ENCODE measurements at regions not wholly inside any gene's neighbourhood (a gene's known extent, or its start where the extent isn't known, plus 50 kb on each side); places are given as distances from the start of the nearest gene placed in this dataset.
A peak's percentile ranks its signal among the peaks of the same experiment; 100 is the strongest.

GRCh38 chr21:16420031-16420724 lies 690.4 kb downstream of the USP25 start:
- H3K4me3 ChIP-seq (ENCODE audit: low read length) = peak overlapping the region; percentile 32
- DNase-seq (ENCODE audit: low read depth) = peak; percentile 14
- no peak for TF ChIP-seq CTCF (conservative IDR thresholded peaks at IDR 0.05; ENCODE audit: low read length)

- no peak for DNase-seq (ENCODE audit: low read depth)
- no peak for TF ChIP-seq CTCF (conservative IDR thresholded peaks at IDR 0.05; ENCODE audit: low read length)
- H3K4me3 ChIP-seq (ENCODE audit: low read length) = no peak overlapping the region
Observed at GRCh38 chr21:16421007-16421406, 691.2 kb downstream of the USP25 start.

- H3K4me3 ChIP-seq (ENCODE audit: low read length) = no peak overlapping the region
- no peak for DNase-seq (ENCODE audit: low read depth)
- TF ChIP-seq CTCF (conservative IDR thresholded peaks at IDR 0.05; ENCODE audit: low read length) = no peak
Observed at GRCh38 chr21:16421965-16422364, 692.2 kb downstream of the USP25 start.

GRCh38 chr21:16422702-16423101 lies 692.9 kb downstream of the USP25 start:
- no peak for DNase-seq (ENCODE audit: low read depth)
- no peak for TF ChIP-seq CTCF (conservative IDR thresholded peaks at IDR 0.05; ENCODE audit: low read length)
- H3K4me3 ChIP-seq (ENCODE audit: low read length) = no peak overlapping the region

- TF ChIP-seq CTCF (conservative IDR thresholded peaks at IDR 0.05; ENCODE audit: low read length) = no peak
- H3K4me3 ChIP-seq (ENCODE audit: low read length) = no peak overlapping the region
- DNase-seq (ENCODE audit: low read depth) = no peak
Observed at GRCh38 chr21:16423921-16424320, 694.1 kb downstream of the USP25 start.

GRCh38 chr21:16424331-16424751 lies 694.6 kb downstream of the USP25 start:
- TF ChIP-seq CTCF (conservative IDR thresholded peaks at IDR 0.05; ENCODE audit: low read length) = no peak
- no peak overlapping the region for H3K4me3 ChIP-seq (ENCODE audit: low read length)
- DNase-seq (ENCODE audit: low read depth) = no peak

- DNase-seq (ENCODE audit: low read depth) = no peak
- no peak for TF ChIP-seq CTCF (conservative IDR thresholded peaks at IDR 0.05; ENCODE audit: low read length)
- no peak overlapping the region for H3K4me3 ChIP-seq (ENCODE audit: low read length)
Observed at GRCh38 chr21:16425376-16425775, 695.6 kb downstream of the USP25 start.

Data from AG10803 (cell line).